Cardiac muscle cell (in vitro differentiated cells and primary cell): ENCODE measurements at regions not wholly inside any gene's neighbourhood (a gene's known extent, or its start where the extent isn't known, plus 50 kb on each side); places are given as distances from the start of the nearest gene placed in this dataset.
A peak's percentile ranks its signal among the peaks of the same experiment; 100 is the strongest.

Experiments used
- DNase-seq, 2 donors: peaks; one replicate each; pipeline versions ENCODE4 v3.0.0 to v3.0.0-alpha.2; 2010 to 2017; ENCODE audit warnings: low read depth in 1 of 2, low spot score in 1 of 2
- H3K27ac ChIP-seq: fragments of 200-600 bp; sonication (generic); 2 replicates; pipeline ENCODE4 v1.5.1; 2016
- H3K27me3 ChIP-seq: fragments of 200-600 bp; sonication (generic); 2 replicates; pipeline ENCODE4 v1.6.0; 2016; ENCODE audit warnings: control low read depth
- H3K36me3 ChIP-seq: fragments of 200-600 bp; sonication (generic); 2 replicates; pipeline ENCODE4 v1.5.1; 2016; ENCODE audit warnings: control low read depth
- H3K4me1 ChIP-seq: fragments of 200-600 bp; sonication (generic); 2 replicates; pipeline ENCODE4 v1.8.1; 2017; ENCODE audit warnings: low read depth, mild to moderate bottlenecking, mixed run types
- H3K4me3 ChIP-seq: fragments of 200-600 bp; sonication (generic); 2 replicates; pipeline ENCODE4 v1.5.1; 2016; ENCODE audit warnings: mild to moderate bottlenecking
- H3K9me3 ChIP-seq: fragments of 200-600 bp; sonication (generic); 2 replicates; pipeline ENCODE4 v1.5.1; 2017; ENCODE audit warnings: low read depth, mild to moderate bottlenecking, control low read depth
- CTCF ChIP-seq: IDR thresholded peaks from 2 replicates; pipeline ENCODE4 v1.5.1; 2012; ENCODE audit warnings: low read depth, mild to moderate bottlenecking, low read length

GRCh38 chr2:51170273-51170672, 138.3 kb upstream of the NRXN1 start:
- no peaks in the 10 kb centered on the region for H3K36me3 ChIP-seq
- TF ChIP-seq CTCF = no peak
- H3K4me1 ChIP-seq = no peaks in the 10 kb centered on the region
- no peak for DNase-seq
- no peaks in the 10 kb centered on the region for H3K9me3 ChIP-seq
- no peaks in the 10 kb centered on the region for H3K27me3 ChIP-seq
- no peak overlapping the region for H3K27ac ChIP-seq
- H3K4me3 ChIP-seq = no peak overlapping the region

GRCh38 chr2:51165534-51166260, 133.8 kb upstream of the NRXN1 start:
- no peak for TF ChIP-seq CTCF
- Histone ChIP-seq H3K36me3 (no peaks in the 10 kb centered on the region), H3K27me3 (no peaks in the 10 kb centered on the region), H3K4me3 (no peak overlapping the region), H3K27ac (no peak overlapping the region), H3K4me1 (no peaks in the 10 kb centered on the region), H3K9me3 (no peaks in the 10 kb centered on the region)
- peak in 1 of 2 donors; percentile 3 for DNase-seq

- no peak for TF ChIP-seq CTCF
- DNase-seq = no peak
Measured at GRCh38 chr2:51158251-51158650, 126.3 kb upstream of the NRXN1 start.

GRCh38 chr2:51153236-51153635, 121.3 kb upstream of the NRXN1 start:
- H3K4me1 ChIP-seq = no peaks in the 10 kb centered on the region
- H3K27ac ChIP-seq = no peak overlapping the region
- H3K36me3 ChIP-seq = no peaks in the 10 kb centered on the region
- no peaks in the 10 kb centered on the region for H3K27me3 ChIP-seq
- DNase-seq = no peak
- TF ChIP-seq CTCF = no peak
- no peak overlapping the region for H3K4me3 ChIP-seq
- no peaks in the 10 kb centered on the region for H3K9me3 ChIP-seq

More at GRCh38 chr2:51158251-51158650, 126.3 kb upstream of the NRXN1 start:
- Histone ChIP-seq H3K27ac (no peak overlapping the region), H3K27me3 (no peaks in the 10 kb centered on the region), H3K4me3 (no peak overlapping the region), H3K36me3 (no peaks in the 10 kb centered on the region), H3K9me3 (no peaks in the 10 kb centered on the region), H3K4me1 (no peaks in the 10 kb centered on the region)

GRCh38 chr2:51151490-51152140, 119.7 kb upstream of the NRXN1 start:
- H3K27ac ChIP-seq = no peak overlapping the region
- TF ChIP-seq CTCF = no peak
- H3K36me3 ChIP-seq = no peaks in the 10 kb centered on the region
- DNase-seq = no peak
- no peaks in the 10 kb centered on the region for H3K4me1 ChIP-seq
- H3K27me3 ChIP-seq = no peaks in the 10 kb centered on the region
- no peaks in the 10 kb centered on the region for H3K9me3 ChIP-seq
- H3K4me3 ChIP-seq = no peak overlapping the region
